CD14-positive monocyte (primary cell): ENCODE measurements at regions not wholly inside any gene's neighbourhood (a gene's known extent, or its start where the extent isn't known, plus 50 kb on each side); places are given as distances from the start of the nearest gene placed in this dataset.

Experiments
- DNase-seq, 3 donors: peaks; one replicate each; pipeline ENCODE4 v3.0.0-alpha.2; 2011 to 2022
- H2AFZ ChIP-seq: 2 replicates; pipeline ENCODE4 v1.6.0; 2012; ENCODE audit warnings: mild to moderate bottlenecking, low read depth, low read length, inconsistent platforms; ENCODE audit not compliant: insufficient read depth, poor library complexity, severe bottlenecking
- H3K27ac ChIP-seq, 2 donors: 1 replicate in 1 of 2; 2 replicates in 1 of 2; pipeline ENCODE4 v1.5.1; 2012 to 2013; ENCODE audit warnings: low read length in 2 of 2, control low read depth in 1 of 2, inconsistent platforms in 1 of 2, low read depth in 1 of 2, mild to moderate bottlenecking in 1 of 2
- H3K27me3 ChIP-seq, 2 donors: one replicate each; pipeline versions ENCODE4 v1.6.0 to v1.6.1; 2011 to 2013; ENCODE audit warnings: low read length in 2 of 2; ENCODE audit not compliant: control insufficient read depth in 2 of 2, insufficient read depth in 2 of 2
- H3K36me3 ChIP-seq, 2 donors: replicated peaks in 1 of 2; 1 replicate in 1 of 2; 2 replicates in 1 of 2; pipeline versions ENCODE4 v1.5.1 to v1.6.1; 2012 to 2013; ENCODE audit warnings: low read length in 2 of 2, control low read depth in 1 of 2, inconsistent platforms in 1 of 2, mild to moderate bottlenecking in 1 of 2; ENCODE audit not compliant: insufficient read depth in 2 of 2, control insufficient read depth in 1 of 2
- H3K4me1 ChIP-seq, 2 donors: 1 replicate in 1 of 2; 2 replicates in 1 of 2; pipeline versions ENCODE4 v1.5.1 to v1.6.1; 2012 to 2013; ENCODE audit warnings: low read length in 2 of 2, control low read depth in 1 of 2, inconsistent platforms in 1 of 2, mild to moderate bottlenecking in 1 of 2, moderate library complexity in 1 of 2; ENCODE audit not compliant: insufficient read depth in 2 of 2, control insufficient read depth in 1 of 2
- H3K4me2 ChIP-seq: replicated peaks from 2 replicates; pipeline ENCODE3; 2012; ENCODE audit warnings: low read length, moderate library complexity, mild to moderate bottlenecking; ENCODE audit not compliant: poor library complexity, severe bottlenecking; ENCODE audit errors: extremely low read depth
- H3K4me3 ChIP-seq, 3 experiments: fragments of 200-600 bp in 1 of 3; sonication (generic) in 1 of 3; replicated peaks in 1 of 3; 1 replicate in 2 of 3; 2 replicates in 1 of 3; pipeline ENCODE4 v1.5.1; 2011 to 2013; ENCODE audit warnings: low read length in 3 of 3, mild to moderate bottlenecking in 3 of 3, control low read depth in 2 of 3, low read depth in 2 of 3, inconsistent platforms in 1 of 3, moderate library complexity in 1 of 3
- H3K79me2 ChIP-seq: 2 replicates; pipeline ENCODE4 v1.6.0; 2012; ENCODE audit warnings: mild to moderate bottlenecking, control low read depth, inconsistent platforms, low read length, moderate library complexity; ENCODE audit not compliant: insufficient read depth
- H3K9ac ChIP-seq: 2 replicates; pipeline ENCODE4 v1.6.0; 2017; ENCODE audit warnings: low read length, mild to moderate bottlenecking; ENCODE audit not compliant: insufficient read depth, poor library complexity, severe bottlenecking
- H3K9me3 ChIP-seq, 2 donors: replicated peaks in 1 of 2; 1 replicate in 1 of 2; 2 replicates in 1 of 2; pipeline versions ENCODE4 v1.5.1 to v1.6.1; 2012 to 2013; ENCODE audit warnings: low read length in 2 of 2, control low read depth in 1 of 2; ENCODE audit not compliant: control insufficient read depth in 1 of 2, insufficient read depth in 1 of 2
- H4K20me1 ChIP-seq: 2 replicates; pipeline ENCODE4 v1.6.0; 2012; ENCODE audit warnings: mild to moderate bottlenecking, low read length, control low read depth, moderate library complexity; ENCODE audit not compliant: insufficient read depth
- H3K27ac Mint-ChIP-seq, 7 donors: one replicate each; pipeline ENCODE4 v1.8.0; 2020; ENCODE audit warnings: mild to moderate bottlenecking in 7 of 7, mixed read lengths in 7 of 7, moderate library complexity in 6 of 7, inconsistent platforms in 2 of 7
- H3K27me3 Mint-ChIP-seq, 3 donors: one replicate each; pipeline ENCODE4 v1.8.0; 2021 to 2022; ENCODE audit warnings: low read depth in 3 of 3, mild to moderate bottlenecking in 3 of 3, mixed read lengths in 3 of 3, moderate library complexity in 3 of 3, inconsistent platforms in 1 of 3
- H3K36me3 Mint-ChIP-seq, 2 donors: one replicate each; pipeline ENCODE4 v1.8.0; 2020; ENCODE audit warnings: mixed read lengths in 2 of 2, inconsistent platforms in 1 of 2, mild to moderate bottlenecking in 1 of 2
- H3K4me1 Mint-ChIP-seq: one replicate; pipeline ENCODE4 v1.8.0; 2020; ENCODE audit warnings: mild to moderate bottlenecking, mixed read lengths
- H3K4me3 Mint-ChIP-seq, 2 donors: one replicate each; pipeline ENCODE4 v1.8.0; 2020; ENCODE audit warnings: mild to moderate bottlenecking in 2 of 2, mixed read lengths in 2 of 2, moderate library complexity in 1 of 2
- H3K9me3 Mint-ChIP-seq, 7 donors: one replicate each; pipeline ENCODE4 v1.8.0; 2020 to 2022; ENCODE audit warnings: mixed read lengths in 7 of 7, mild to moderate bottlenecking in 6 of 7, moderate library complexity in 6 of 7, inconsistent platforms in 2 of 7
- WGBS: methylation state at CpG from one replicate; pipeline ENCODE4 v1.1.5; 2013; ENCODE audit warnings: missing lambda C conversion rate; ENCODE audit not compliant: insufficient coverage; 5-methylcytosine and 5-hydroxymethylcytosine counted together
- intact Hi-C, 2 donors: fragments of 100-400 bp; cut with micrococcal nuclease; formaldehyde crosslinking; loops; one replicate each; pipeline versions ENCODE4 v1.15.0 to v1.15.1; 2023
- TF ChIP-seq, protein P1 (sequence below): fragments of 200-600 bp; IDR thresholded peaks from one replicate; pipeline ENCODE4 v1.8.0; 2022; ENCODE audit warnings: antibody characterized with exemption, mild to moderate bottlenecking

DNA sequence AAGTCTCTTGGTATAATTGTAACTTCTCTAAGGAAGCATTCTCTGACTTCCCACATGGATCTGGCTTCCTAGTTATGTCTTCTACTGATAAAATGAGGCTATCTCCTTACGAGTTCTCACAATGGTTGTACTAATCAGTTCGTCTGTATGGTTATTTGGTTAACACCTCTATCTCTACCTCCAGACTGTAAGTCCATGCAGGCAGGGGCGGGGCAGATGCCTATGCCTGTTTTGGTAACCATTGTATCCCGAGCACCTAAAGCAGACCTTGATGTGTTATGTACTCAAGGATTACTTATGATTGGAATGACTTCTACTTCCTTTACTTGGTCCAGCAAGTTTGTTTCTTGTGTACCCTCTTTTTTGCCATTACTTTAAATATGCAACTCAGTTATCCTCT is 125.0 kb upstream of the PITX1 start:
- Mint-ChIP-seq H3K4me3 (no peak overlapping the region), H3K27ac (no peak overlapping the region), H3K36me3 (no peaks in the 10 kb centered on the region), H3K4me1 (peaks cover 25% of the 10 kb centered on the region), H3K27me3 (peaks cover 9 to 16% (median 16%) of the 10 kb centered on the region in 3 donors), H3K9me3 (peaks cover 4 to 26% (median 16%) of the 10 kb centered on the region in 7 donors)
- H3K4me3 ChIP-seq, result no peak overlapping the region
- no peak overlapping the region for H3K4me2 ChIP-seq
- no peaks in the 10 kb centered on the region for H3K36me3 ChIP-seq
- no peak for DNase-seq
- intact Hi-C loops, result loop anchor here in 1 of 2 donors (10.0 kb wide), 1 partner anchor 244 kb away; no protein-coding TSS in a partner anchor
- H3K9me3 ChIP-seq, result peaks cover 2 to 9% of the 10 kb centered on the region in 2 donors
- no peak overlapping the region for H2AFZ ChIP-seq
- no peaks in the 10 kb centered on the region for H3K79me2 ChIP-seq
- peaks cover 10 to 16% of the 10 kb centered on the region in 2 donors for H3K4me1 ChIP-seq
- 80% methylated on average over 1 of the region's 4 CpGs for WGBS
- peaks cover 0 to 7% of the 10 kb centered on the region in 2 donors for H3K27me3 ChIP-seq
- TF ChIP-seq, protein P1, sequence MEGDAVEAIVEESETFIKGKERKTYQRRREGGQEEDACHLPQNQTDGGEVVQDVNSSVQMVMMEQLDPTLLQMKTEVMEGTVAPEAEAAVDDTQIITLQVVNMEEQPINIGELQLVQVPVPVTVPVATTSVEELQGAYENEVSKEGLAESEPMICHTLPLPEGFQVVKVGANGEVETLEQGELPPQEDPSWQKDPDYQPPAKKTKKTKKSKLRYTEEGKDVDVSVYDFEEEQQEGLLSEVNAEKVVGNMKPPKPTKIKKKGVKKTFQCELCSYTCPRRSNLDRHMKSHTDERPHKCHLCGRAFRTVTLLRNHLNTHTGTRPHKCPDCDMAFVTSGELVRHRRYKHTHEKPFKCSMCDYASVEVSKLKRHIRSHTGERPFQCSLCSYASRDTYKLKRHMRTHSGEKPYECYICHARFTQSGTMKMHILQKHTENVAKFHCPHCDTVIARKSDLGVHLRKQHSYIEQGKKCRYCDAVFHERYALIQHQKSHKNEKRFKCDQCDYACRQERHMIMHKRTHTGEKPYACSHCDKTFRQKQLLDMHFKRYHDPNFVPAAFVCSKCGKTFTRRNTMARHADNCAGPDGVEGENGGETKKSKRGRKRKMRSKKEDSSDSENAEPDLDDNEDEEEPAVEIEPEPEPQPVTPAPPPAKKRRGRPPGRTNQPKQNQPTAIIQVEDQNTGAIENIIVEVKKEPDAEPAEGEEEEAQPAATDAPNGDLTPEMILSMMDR, result no peak
- no peak overlapping the region for H3K27ac ChIP-seq
- H3K9ac ChIP-seq, result no peak overlapping the region
- no peaks in the 10 kb centered on the region for H4K20me1 ChIP-seq

DNA sequence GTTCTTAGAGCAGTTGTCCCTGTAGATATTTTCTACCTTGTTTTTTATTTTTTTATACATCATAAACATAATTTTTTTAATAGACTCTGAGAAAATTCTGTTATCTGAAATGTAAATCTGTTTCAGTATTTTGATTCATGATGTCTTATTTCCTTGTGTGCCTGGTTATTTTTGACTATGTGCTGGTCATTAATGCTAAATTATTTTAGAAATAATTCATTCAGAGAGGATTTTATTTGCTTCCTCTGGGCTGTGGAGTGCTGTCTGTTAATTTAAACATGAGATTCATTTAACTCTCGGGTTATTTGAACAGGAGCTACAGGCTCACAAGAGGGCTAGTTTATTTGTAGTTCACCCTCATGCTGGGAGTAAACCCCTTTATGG is 124.3 kb upstream of the PITX1 start:
- intact Hi-C loops, result loop anchor here in 1 of 2 donors (10.0 kb wide), 1 partner anchor 244 kb away; no protein-coding TSS in a partner anchor
- peaks cover 6 to 19% (median 18%) of the 10 kb centered on the region in 3 donors for H3K27me3 Mint-ChIP-seq
- Histone ChIP-seq H3K4me2 (no peak overlapping the region), H3K27me3 (peaks cover 0 to 7% of the 10 kb centered on the region in 2 donors), H3K9ac (no peak overlapping the region), H2AFZ (no peak overlapping the region), H3K27ac (no peak overlapping the region), H3K36me3 (no peaks in the 10 kb centered on the region), H3K79me2 (no peaks in the 10 kb centered on the region), H4K20me1 (no peaks in the 10 kb centered on the region), H3K9me3 (peaks cover 2 to 9% of the 10 kb centered on the region in 2 donors), H3K4me3 (no peak overlapping the region), H3K4me1 (peaks cover 10 to 18% of the 10 kb centered on the region in 2 donors)
- peaks cover 4 to 26% (median 16%) of the 10 kb centered on the region in 7 donors for H3K9me3 Mint-ChIP-seq
- DNase-seq, result no peak
- no peaks in the 10 kb centered on the region for H3K36me3 Mint-ChIP-seq
- H3K4me1 Mint-ChIP-seq, result peaks cover 29% of the 10 kb centered on the region
- H3K4me3 Mint-ChIP-seq, result no peak overlapping the region
- H3K27ac Mint-ChIP-seq, result no peak overlapping the region
- TF ChIP-seq, protein P1, result no peak
- WGBS, result 100% methylated on average over 1 of the region's 1 CpG
